Stomach (tissue), 8 donors: ENCODE measurements at regions not wholly inside any gene's neighbourhood (a gene's known extent, or its start where the extent isn't known, plus 50 kb on each side); places are given as distances from the start of the nearest gene placed in this dataset.
A peak's percentile ranks its signal among the peaks of the same experiment; 100 is the strongest.

Experiments
- DNase-seq, 2 donors: peaks; one replicate each; pipeline versions ENCODE4 v3.0.0 to v3.0.0-alpha.2; 2013 to 2019
- H3K27ac ChIP-seq, 5 donors: fragments of 200-600 bp in 4 of 5; sonication (generic) in 4 of 5; one replicate each; pipeline ENCODE4 v1.5.1; 2013 to 2019; ENCODE audit warnings: mild to moderate bottlenecking in 1 of 5, moderate library complexity in 1 of 5
- H3K27me3 ChIP-seq, 3 donors: fragments of 200-600 bp; sonication (generic); one replicate each; pipeline ENCODE4 v1.5.1; 2017 to 2019; ENCODE audit warnings: mixed run types in 1 of 3
- H3K36me3 ChIP-seq, 4 donors: fragments of 200-600 bp; sonication (generic); 1 replicate in 3 of 4; 2 replicates in 1 of 4; pipeline ENCODE4 v1.5.1; 2016 to 2019
- H3K4me1 ChIP-seq, 4 donors: fragments of 200-600 bp; sonication (generic); one replicate each; pipeline ENCODE4 v1.5.1; 2016 to 2019
- H3K4me3 ChIP-seq, 4 donors: fragments of 200-600 bp; sonication (generic) in 3 of 4; one replicate each; pipeline ENCODE4 v1.5.1; 2016 to 2019; ENCODE audit warnings: mild to moderate bottlenecking in 1 of 4
- H3K9me3 ChIP-seq, 4 donors: fragments of 200-600 bp; sonication (generic); one replicate each; pipeline ENCODE4 v1.5.1; 2016 to 2019
- CTCF ChIP-seq, 7 experiments: fragments of 450-650 bp in 4 of 7; fragments of 200-600 bp in 3 of 7; sonication (generic) in 3 of 7; IDR thresholded peaks; one replicate each; pipeline ENCODE4 v1.5.1; 2016 to 2019; ENCODE audit warnings: antibody characterized with exemption in 7 of 7, control low read depth in 2 of 7, mild to moderate bottlenecking in 1 of 7
- EP300 ChIP-seq: sonication (generic); formaldehyde crosslinking; IDR thresholded peaks from one replicate; pipeline ENCODE4 v1.6.1; 2017; ENCODE audit warnings: antibody characterized with exemption
- POLR2A ChIP-seq, 4 donors: fragments of 450-650 bp; IDR thresholded peaks; one replicate each; pipeline ENCODE4 v1.6.1; 2016; ENCODE audit warnings: antibody characterized with exemption in 4 of 4, control low read depth in 2 of 4, mild to moderate bottlenecking in 1 of 4, moderate library complexity in 1 of 4
- POLR2AphosphoS5 ChIP-seq, 3 donors: sonication (generic); formaldehyde crosslinking; IDR thresholded peaks; one replicate each; pipeline ENCODE4 v1.6.1; 2016; ENCODE audit warnings: antibody characterized with exemption in 3 of 3
- WGBS, 5 donors: extraction: QIAGEN DNeasy Blood & Tissue Kit in 3 of 5; methylation state at CpG; one replicate each; pipeline versions ENCODE4 v1.1.5 to v1.1.7; 2013 to 2018; 5-methylcytosine and 5-hydroxymethylcytosine counted together
- intact Hi-C: fragments of 100-400 bp; cut with DNase I; formaldehyde crosslinking; loops from one replicate; pipeline ENCODE4 v1.15.1; 2023; ENCODE audit warnings: low total_unique reads
- small RNA-seq, 4 donors: library from RNA; depleted of rRNA; stranded (forward); fragments of <200 nt; gene quantifications; one replicate each; pipeline ENCODE3, GENCODE V24; 2016
- donor health status: healthy with polysubstance abuse.
- donor health status: Bipolar disorder and iron deficiency.
- donor health status: healthy.

GRCh38 chr18:33805592-33805991 lies 227.6 kb downstream of the ASXL3 start:
- Histone ChIP-seq H3K36me3 (no peaks in the 10 kb centered on the region), H3K27me3 (no peaks in the 10 kb centered on the region), H3K27ac (no peak overlapping the region), H3K4me1 (peaks cover 0 to 8% (median 2%) of the 10 kb centered on the region in 4 donors), H3K9me3 (no peaks in the 10 kb centered on the region), H3K4me3 (no peak overlapping the region)
- no peak for DNase-seq
- 21 to 36% (median 23%) methylated on average over 4 of the region's 4 CpGs for WGBS, 5 donors
- intact Hi-C loops, result no loop called here
- TF ChIP-seq POLR2AphosphoS5 (IDR thresholded peaks at IDR 0.05) (no peak), EP300 (no peak), POLR2A (IDR thresholded peaks at IDR 0.05) (no peak), CTCF (IDR thresholded peaks at IDR 0.05) (no peak)

GRCh38 chr18:33804258-33804657 lies 226.2 kb downstream of the ASXL3 start:
- WGBS, 5 donors, result 33 to 45% (median 40%) methylated on average over 3 of the region's 3 CpGs
- no peaks in the 10 kb centered on the region for H3K36me3 ChIP-seq
- intact Hi-C loops, result no loop called here
- H3K27me3 ChIP-seq, result no peaks in the 10 kb centered on the region
- peaks cover 0 to 8% (median 2%) of the 10 kb centered on the region in 4 donors for H3K4me1 ChIP-seq
- no peaks in the 10 kb centered on the region for H3K9me3 ChIP-seq
- H3K4me3 ChIP-seq, result no peak overlapping the region
- TF ChIP-seq POLR2A (IDR thresholded peaks at IDR 0.05), result no peak
- no peak for TF ChIP-seq CTCF (IDR thresholded peaks at IDR 0.05)
- TF ChIP-seq POLR2AphosphoS5 (IDR thresholded peaks at IDR 0.05), result no peak
- TF ChIP-seq EP300, result no peak
- peak overlapping the region in 1 of 5 donors; percentile 27 for H3K27ac ChIP-seq
- peak; percentile 40 to 54 for DNase-seq

- H3K9me3 ChIP-seq, result no peaks in the 10 kb centered on the region
- DNase-seq, result no peak
- WGBS, 5 donors, result 38 to 44% (median 40%) methylated on average over 3 of the region's 3 CpGs
- H3K27me3 ChIP-seq, result no peaks in the 10 kb centered on the region
- intact Hi-C loops, result no loop called here
- H3K4me1 ChIP-seq, result peaks cover 0 to 8% (median 2%) of the 10 kb centered on the region in 4 donors
- TF ChIP-seq CTCF (IDR thresholded peaks at IDR 0.05), result no peak
- peak overlapping the region in 2 of 5 donors; percentile 27 to 44 for H3K27ac ChIP-seq
- H3K36me3 ChIP-seq, result no peaks in the 10 kb centered on the region
- H3K4me3 ChIP-seq, result no peak overlapping the region
These were observed 225.6 kb downstream of the ASXL3 start for GRCh38 chr18:33803636-33804035.

DNA sequence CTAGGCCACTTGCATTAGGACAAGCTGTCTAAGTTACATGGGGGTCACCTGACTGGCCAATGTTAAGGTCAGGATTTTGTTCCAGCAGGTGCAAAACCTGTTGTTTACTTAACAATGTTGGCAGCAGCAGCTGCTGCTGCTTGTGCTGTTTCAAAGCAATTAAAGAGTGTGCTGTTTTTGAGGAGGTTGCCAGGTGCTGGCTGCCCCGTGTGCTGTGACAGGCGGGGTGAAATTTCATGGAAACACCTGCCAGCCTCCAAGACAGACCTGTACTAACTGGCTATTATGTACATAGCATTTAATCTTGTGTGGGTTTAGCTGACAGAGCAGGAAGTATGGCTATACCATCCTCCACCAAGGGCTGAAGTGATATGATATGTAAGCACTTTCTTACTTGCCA lies 224.9 kb downstream of the ASXL3 start:
- H3K4me1 ChIP-seq, result peaks cover 0 to 8% (median 2%) of the 10 kb centered on the region in 4 donors
- WGBS, 5 donors, result 9 to 46% (median 29%) methylated on average over 2 of the region's 2 CpGs
- intact Hi-C loops, result no loop called here
- H3K4me3 ChIP-seq, result no peak overlapping the region
- DNase-seq, result peak; percentile 84 to 95
- no peak for TF ChIP-seq POLR2A (IDR thresholded peaks at IDR 0.05)
- no peak for TF ChIP-seq EP300
- TF ChIP-seq POLR2AphosphoS5 (IDR thresholded peaks at IDR 0.05), result peak in 2 of 3 donors; percentile 66 to 81
- TF ChIP-seq CTCF (IDR thresholded peaks at IDR 0.05), result peak in 1 of 7 experiments; percentile 8
- H3K36me3 ChIP-seq, result no peaks in the 10 kb centered on the region
- H3K27me3 ChIP-seq, result no peaks in the 10 kb centered on the region
- H3K9me3 ChIP-seq, result no peaks in the 10 kb centered on the region
- peak overlapping the region in 4 of 5 donors; percentile 27 to 61 (median 46) for H3K27ac ChIP-seq

Small RNA genes lying in the stretch of these regions (small RNA-seq; reads per million reads assigned to genes)
- 0 reads per million in 4 donors for gene RF00019
